ENCODE measurements at regions not wholly inside any gene's neighbourhood (a gene's known extent, or its start where the extent isn't known, plus 50 kb on each side); places are given as distances from the start of the nearest gene placed in this dataset.

- no peak for DNase-seq
Observed at GRCh38 chr4:71691416-71692073, 92.3 kb downstream of the GC start.

DNA sequence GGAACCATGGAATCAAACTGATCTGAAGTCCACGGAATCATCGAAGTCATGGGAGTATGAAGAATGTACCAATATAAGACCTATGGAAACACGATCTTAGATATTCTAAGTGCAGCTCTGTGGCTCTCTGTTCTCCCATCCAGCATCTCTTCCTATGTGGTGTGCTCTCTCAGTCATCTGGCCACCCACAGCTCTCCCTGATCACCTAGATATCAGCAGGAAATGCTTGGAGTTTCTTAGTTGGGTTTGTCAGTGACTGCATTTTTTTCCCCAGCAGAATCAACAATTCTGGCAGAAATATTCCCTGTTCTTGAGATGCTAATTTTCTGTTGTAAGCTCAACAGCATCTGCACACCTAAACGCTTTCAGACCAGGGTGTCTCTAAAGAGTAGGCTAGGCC, 94.1 kb downstream of the GC start:
- DNase-seq: no peak

DNA sequence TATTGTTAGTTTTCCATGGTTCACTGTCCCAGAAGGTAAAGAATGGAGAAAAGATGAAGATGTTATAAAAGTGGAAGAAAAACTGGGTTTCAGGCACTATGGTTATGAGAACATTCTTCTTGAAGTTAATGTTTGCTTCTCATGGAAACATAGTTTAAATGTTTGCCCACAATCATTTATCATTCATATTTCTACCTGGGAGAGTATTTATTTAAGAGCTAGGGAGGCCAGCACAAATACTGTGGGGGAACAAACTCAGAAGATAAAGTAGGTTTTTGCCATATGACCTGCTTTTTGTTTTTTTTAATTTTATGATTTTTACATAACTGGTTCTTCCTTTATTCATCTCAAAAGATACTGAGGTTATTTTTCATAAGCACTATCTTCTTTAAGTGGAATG, 96.8 kb downstream of the GC start:
- no peak for DNase-seq

- no peak for DNase-seq
Observed at GRCh38 chr4:71685975-71686374, 97.9 kb downstream of the GC start.

- DNase-seq: no peak
Observed at GRCh38 chr4:71683309-71683708, 100.6 kb downstream of the GC start.

- no peak for DNase-seq
Observed at GRCh38 chr4:71680706-71681105, 103.2 kb downstream of the GC start.

- no peak for DNase-seq
Observed at GRCh38 chr4:71677568-71677967, 106.3 kb downstream of the GC start.

- no peak for DNase-seq
Observed at GRCh38 chr4:71669291-71669690, 114.6 kb downstream of the GC start.

DNA sequence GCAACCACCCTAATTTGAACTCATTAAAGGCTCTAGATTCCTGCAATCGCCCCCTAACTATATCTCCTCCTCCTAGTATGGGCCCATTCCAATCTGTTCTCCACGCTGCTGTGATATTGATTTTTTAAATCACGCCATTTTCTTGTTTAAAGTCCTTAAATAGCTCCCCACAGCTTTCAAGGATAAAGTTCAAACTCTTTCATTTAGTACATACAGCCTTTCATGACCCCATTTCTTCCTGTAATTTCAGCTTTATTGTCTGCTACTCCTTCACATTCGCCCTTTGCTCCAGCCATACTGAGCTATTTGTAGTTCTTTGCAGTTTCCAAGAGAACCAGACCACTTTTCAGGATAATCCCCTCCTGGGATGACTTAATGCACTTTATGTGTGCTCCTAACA, 118.5 kb downstream of the GC start:
- DNase-seq: no peak

DNA sequence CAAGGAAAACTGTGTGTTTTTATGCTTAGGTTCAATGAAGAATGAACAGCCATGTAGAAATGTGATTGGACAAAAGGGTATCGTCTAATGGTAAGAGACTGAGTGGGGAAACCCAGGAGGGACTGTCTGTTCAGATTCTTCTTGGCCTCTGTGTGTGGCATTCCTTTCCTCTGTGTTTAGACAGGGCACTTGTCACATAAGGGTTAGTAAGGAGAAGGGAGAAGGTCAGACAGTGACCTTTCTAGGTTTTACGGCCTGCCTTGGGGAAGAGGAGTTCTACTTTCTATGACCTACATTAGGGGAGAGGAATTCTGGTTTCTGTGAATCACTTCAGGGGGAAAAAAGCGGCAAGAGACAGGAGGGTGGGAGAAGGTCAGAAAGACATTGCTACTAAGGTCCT, 119.5 kb downstream of the GC start:
- DNase-seq: no peak

- DNase-seq: no peak
Observed at GRCh38 chr4:71663780-71664179, 120.1 kb downstream of the GC start.

- no peak for DNase-seq
Observed at GRCh38 chr4:71659979-71660378, 123.9 kb downstream of the GC start.

DNA sequence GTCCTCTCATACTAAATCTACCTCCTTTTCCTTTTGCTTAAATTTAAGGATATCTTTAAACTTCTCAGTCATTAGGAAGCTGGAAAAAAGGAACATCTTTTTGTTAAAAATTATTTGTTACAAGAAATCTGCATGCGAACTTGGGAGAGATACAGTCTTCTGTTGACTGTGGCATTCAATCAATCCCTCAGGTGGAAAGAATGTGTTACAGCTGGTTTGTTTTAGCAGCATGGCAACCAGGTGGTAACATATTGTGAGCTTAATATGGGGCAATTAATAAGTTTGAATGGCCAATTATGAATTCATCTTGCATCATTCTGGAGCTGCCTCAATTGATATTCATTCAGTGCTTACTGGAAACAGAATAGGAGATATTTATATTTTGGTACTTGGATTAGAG, 135.0 kb downstream of the GC start:
- no peak for DNase-seq

- DNase-seq: no peak
Observed at GRCh38 chr4:71648448-71648847, 135.4 kb downstream of the GC start.

DNA sequence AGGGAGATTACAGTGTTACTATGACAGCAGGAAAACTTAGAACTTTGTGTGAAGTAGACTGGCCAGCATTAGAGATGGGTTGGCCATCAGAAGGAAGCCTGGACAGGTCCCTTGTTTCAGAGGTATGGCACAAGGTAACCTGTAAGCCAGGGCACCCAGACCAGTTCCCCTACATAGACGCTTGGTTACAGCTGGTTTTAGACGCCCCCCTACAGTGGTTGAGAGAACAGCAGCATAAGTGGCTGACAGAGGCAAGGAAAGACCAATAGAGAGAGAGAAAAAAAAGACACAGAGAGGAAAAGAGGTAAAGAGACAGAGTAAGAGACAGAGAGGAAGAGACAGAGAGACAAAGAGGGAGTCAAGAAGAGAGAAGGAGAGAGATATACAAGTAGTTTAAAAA, 144.5 kb downstream of the GC start:
- DNase-seq: no peak

GRCh38 chr4:71635139-71635748, 148.6 kb downstream of the GC start:
- peak; percentile 0 for DNase-seq

GRCh38 chr4:71634364-71634763, 149.5 kb downstream of the GC start:
- DNase-seq: no peak

DNA sequence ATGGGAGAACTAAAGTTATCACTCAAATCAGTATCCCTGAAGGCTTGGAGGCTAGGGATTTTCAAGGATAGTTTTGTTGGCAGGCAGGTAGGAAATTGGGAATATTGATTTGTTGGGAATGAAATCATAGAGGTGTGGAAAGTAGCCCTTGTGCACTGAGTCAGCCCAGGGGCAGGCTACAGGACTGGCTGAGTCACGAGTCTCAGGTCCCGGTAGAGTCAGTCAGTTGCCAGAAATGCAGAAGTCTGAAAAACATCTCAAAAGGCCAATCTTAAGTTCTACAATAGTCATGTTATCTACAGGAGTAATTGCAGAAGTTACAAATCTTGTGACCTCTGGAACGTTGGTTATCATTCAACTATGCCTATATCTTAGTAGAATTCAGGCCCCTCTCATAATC, 153.1 kb downstream of the GC start:
- DNase-seq: no peak

- no peak for DNase-seq
Observed at GRCh38 chr4:71625005-71625404, 158.9 kb downstream of the GC start.

All from NCI-H69 (cell line).